GM18951 (cell line): ENCODE measurements at regions not wholly inside any gene's neighbourhood (a gene's known extent, or its start where the extent isn't known, plus 50 kb on each side); places are given as distances from the start of the nearest gene placed in this dataset.

ENCODE experiments used
- POLR2A ChIP-seq: IDR thresholded peaks from 4 replicates; pipeline ENCODE4 v1.6.1; 2011; ENCODE audit warnings: mild to moderate bottlenecking; ENCODE audit not compliant: insufficient read length, insufficient read depth; ENCODE audit errors: extremely low read depth
- in situ Hi-C: fragments of 300-500 bp; cut with MboI; formaldehyde crosslinking; loops from one replicate; pipeline ENCODE4 v1.12.0; 2022; ENCODE audit warnings: low sequenced_read_pairs, mixed read lengths, inconsistent platforms; ENCODE audit not compliant: unreplicated experiment

GRCh38 chrX:45849261-45849862 lies 648.7 kb upstream of the DIPK2B start:
- in situ Hi-C loops, result loop anchor here (25.0 kb wide), 1 partner anchor 337 kb away; no protein-coding TSS in a partner anchor
- TF ChIP-seq POLR2A, result no peak

- in situ Hi-C loops, result loop anchor here (25.0 kb wide), 1 partner anchor 336 kb away; no protein-coding TSS in a partner anchor
Observed at GRCh38 chrX:45847961-45848360, 647.3 kb upstream of the DIPK2B start.

DNA sequence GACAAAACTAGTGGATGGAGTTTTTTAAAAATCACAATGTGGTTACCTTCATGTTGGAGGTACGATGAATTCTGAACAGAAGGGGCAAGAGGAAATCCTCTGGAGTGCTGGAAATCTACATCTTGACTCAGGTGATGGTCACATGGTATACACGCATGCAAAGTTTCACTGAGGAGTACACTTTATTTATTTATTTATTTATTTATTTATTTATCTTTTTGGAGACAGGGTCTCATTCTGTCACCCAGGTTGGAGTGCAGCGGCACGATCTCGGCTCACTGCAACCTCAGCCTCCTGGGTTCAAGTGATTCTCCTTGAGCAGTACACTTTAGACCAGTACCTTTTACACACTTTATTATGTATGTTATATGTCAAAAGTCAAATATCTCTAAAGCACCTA lies 645.7 kb upstream of the DIPK2B start:
- no peak for TF ChIP-seq POLR2A
- in situ Hi-C loops, result loop anchor here (25.0 kb wide), 1 partner anchor 334 kb away; no protein-coding TSS in a partner anchor

More at GRCh38 chrX:45847961-45848360, 647.3 kb upstream of the DIPK2B start:
- TF ChIP-seq POLR2A, result no peak

- in situ Hi-C loops, result loop anchor here (25.0 kb wide), 1 partner anchor 333 kb away; no protein-coding TSS in a partner anchor
Observed at GRCh38 chrX:45845142-45845541, 644.5 kb upstream of the DIPK2B start.

DNA sequence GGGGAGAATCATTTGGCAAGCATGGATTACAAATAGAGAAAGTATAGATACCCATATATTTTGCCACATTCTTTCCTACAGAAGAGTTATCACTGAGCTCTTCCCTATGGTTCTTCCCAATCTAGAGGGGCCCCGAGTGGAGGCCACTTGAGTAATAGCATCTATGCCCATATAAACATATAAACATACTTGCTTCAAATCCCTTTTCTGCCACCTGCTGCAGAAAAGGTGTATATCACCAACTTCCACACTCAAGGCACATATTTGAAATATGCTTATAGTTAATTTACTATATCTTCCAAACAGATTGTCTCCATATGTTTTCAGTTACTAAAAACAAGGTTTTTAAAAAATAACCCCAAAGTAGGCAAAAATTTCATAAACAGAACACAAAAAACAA lies 642.8 kb upstream of the DIPK2B start:
- in situ Hi-C loops, result loop anchor here (25.0 kb wide), 1 partner anchor 331 kb away; no protein-coding TSS in a partner anchor
- TF ChIP-seq POLR2A, result no peak

More at GRCh38 chrX:45845142-45845541, 644.5 kb upstream of the DIPK2B start:
- TF ChIP-seq POLR2A, result no peak

DNA sequence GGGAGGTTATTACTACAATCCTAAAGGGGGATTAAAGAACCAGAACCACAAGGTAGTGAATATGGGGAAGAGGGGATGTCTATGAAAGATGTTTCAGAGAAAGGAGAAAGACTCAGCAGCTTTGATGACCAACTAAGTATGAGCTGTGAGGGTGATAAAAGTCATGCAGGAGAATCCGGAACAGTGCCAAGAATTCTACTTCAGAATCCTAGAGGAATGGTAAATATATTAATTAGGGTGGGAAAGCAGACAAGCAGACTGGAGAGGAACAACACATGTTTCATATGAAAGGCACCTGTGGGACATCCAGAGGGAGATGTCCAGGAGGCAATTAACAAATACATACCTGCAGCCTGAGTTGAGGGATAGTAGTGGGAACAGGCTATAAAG lies 642.2 kb upstream of the DIPK2B start:
- in situ Hi-C loops, result loop anchor here (25.0 kb wide), 1 partner anchor 331 kb away; no protein-coding TSS in a partner anchor
- no peak for TF ChIP-seq POLR2A

DNA sequence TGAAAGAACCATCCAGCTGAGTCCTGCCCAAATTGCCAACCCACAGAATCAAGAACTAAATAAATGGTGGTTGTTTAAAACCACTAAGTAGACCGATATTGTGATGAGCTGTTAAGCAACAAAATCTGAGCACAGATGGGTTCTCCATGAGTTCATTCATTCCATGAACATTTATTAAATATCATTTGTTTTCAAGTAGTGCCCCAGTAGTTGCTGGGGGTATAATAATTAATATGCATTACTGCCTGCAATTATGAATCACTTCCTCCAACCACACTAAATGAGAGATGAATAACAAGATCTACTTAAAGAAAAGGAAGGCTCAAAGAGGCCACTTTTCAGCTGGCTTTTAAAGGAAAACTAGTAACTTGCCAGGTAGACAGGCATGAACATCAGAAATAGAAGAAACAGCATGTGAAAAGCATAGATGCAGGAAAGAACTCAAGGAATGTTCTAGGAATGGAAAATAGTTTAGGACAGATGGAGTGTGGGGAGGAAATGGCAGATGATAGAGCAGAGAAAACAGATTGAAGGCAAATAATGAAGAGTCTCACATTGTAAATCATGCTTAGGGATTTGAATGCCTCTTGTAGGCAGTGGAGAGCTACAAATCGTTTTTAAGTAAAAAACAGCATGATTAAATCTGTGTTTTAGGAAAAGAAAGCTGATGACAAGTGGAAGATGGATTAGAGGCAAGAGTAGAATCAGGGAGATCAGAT lies 641.7 kb upstream of the DIPK2B start:
- in situ Hi-C loops, result loop anchor here (25.0 kb wide), 1 partner anchor 330 kb away; no protein-coding TSS in a partner anchor
- no peak for TF ChIP-seq POLR2A

DNA sequence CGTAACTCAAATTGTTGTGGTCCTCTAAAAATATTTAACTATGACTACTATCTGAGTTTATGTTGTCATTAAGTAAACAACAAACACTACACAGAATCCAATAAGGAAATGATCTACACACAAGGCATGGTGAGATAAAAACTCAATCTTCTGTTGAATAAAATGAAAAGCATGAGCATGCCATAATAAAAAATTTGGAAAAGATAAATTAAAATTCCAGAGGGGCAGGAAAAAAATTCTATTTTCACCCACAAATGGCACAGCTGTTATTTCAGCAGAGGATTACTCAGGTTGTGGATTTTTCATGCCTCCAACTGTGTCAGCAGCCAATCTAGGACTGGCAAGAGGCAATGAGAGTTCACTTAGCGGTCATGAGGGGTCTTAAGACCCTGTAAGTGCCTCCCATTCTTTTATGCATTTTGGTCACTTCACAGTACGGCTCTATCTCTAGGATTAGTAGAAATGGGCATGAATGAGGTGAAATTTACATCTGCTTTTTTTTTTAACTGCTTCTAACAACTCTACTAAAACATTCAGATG lies 639.8 kb upstream of the DIPK2B start:
- no peak for TF ChIP-seq POLR2A
- in situ Hi-C loops, result loop anchor here (25.0 kb wide), 1 partner anchor 328 kb away; no protein-coding TSS in a partner anchor

- no peak for TF ChIP-seq POLR2A
- in situ Hi-C loops, result loop anchor here (25.0 kb wide), 1 partner anchor 318 kb away; no protein-coding TSS in a partner anchor
Observed at GRCh38 chrX:45830343-45830742, 629.7 kb upstream of the DIPK2B start.

GRCh38 chrX:45824471-45824870 lies 623.8 kb upstream of the DIPK2B start:
- TF ChIP-seq POLR2A, result no peak
- in situ Hi-C loops, result no loop called here

DNA sequence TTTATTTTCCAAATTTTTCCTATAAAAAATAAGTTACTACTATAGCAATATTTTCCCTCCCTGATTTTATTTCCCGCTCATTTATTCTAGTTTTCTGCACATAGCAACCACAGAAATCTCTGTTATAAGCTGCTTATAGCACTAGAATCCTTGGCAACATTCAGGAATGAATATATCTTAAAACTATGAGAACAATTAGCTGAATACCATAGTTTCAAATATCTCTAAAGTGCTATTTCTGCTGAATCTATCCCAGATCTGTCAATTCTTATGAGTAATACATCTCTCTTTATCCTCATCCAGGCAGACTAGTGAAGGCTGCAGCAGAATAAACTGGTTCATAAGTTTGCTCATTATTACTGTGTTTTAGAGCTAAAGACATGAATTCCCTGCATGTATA lies 622.9 kb upstream of the DIPK2B start:
- TF ChIP-seq POLR2A, result no peak
- in situ Hi-C loops, result no loop called here

DNA sequence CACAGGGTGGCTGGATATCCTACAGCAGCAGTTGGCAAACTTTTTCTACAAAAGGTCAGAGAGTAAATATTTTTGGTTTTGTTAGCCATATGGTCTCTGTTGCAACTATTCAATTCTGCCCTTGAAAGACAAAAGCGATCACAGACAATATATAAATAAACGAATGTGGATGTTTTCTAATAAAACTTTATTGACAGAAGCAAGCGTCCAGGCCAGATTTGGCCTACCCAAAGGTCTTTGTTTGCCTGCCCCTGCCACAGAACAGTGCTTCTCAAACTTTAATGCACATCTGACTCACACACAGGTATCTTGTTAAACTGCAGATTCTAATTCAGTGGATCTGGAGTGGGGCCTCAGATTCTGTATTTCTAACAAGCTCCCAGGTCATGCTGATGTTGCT lies 621.4 kb upstream of the DIPK2B start:
- TF ChIP-seq POLR2A, result no peak
- in situ Hi-C loops, result no loop called here

- in situ Hi-C loops, result no loop called here
- TF ChIP-seq POLR2A, result no peak
Observed at GRCh38 chrX:45818913-45819312, 618.2 kb upstream of the DIPK2B start.
